H1 (cell line): ENCODE measurements at regions not wholly inside any gene's neighbourhood (a gene's known extent, or its start where the extent isn't known, plus 50 kb on each side); places are given as distances from the start of the nearest gene placed in this dataset.
A peak's percentile ranks its signal among the peaks of the same experiment; 100 is the strongest.

Source experiments
- CTCF ChIA-PET: fragments of 300-600 bp; sonication (Branson Sonifier 250); formaldehyde crosslinking; loops from one replicate; lab custom pipeline; 2021; ENCODE audit not compliant: partially characterized antibody; lab: Charles Lee
- POLR2A ChIA-PET: fragments of 300-600 bp; sonication (Branson Sonifier 250); formaldehyde crosslinking; loops from one replicate; lab custom pipeline; 2021; ENCODE audit warnings: inconsistent platforms; ENCODE audit not compliant: partially characterized antibody; lab: Charles Lee
- DNase-seq, 2 experiments: peaks; one replicate each; pipeline versions ENCODE4 v3.0.0 to v3.0.0-alpha.2; 2010 to 2022; ENCODE audit warnings: low spot score in 2 of 2, low read depth in 1 of 2, mixed read lengths in 1 of 2
- FAIRE-seq: peaks from 2 replicates; lab custom pipeline; 2011; peaks lifted over from hg19 to GRCh38; lab: Jason Lieb, UNC
- H2AFZ ChIP-seq: 2 replicates; pipeline ENCODE4 v1.8.1; 2012; ENCODE audit warnings: low read length, inconsistent platforms
- H2AK5ac ChIP-seq: 2 replicates; pipeline ENCODE4 v1.6.1; 2013; ENCODE audit warnings: low read depth, low read length
- H2BK120ac ChIP-seq: replicated peaks from 2 replicates; pipeline ENCODE3; 2013; ENCODE audit warnings: low read depth, low read length, inconsistent platforms
- H2BK12ac ChIP-seq: 2 replicates; pipeline ENCODE4 v1.6.1; 2013; ENCODE audit warnings: low read depth, low read length
- H2BK15ac ChIP-seq: 2 replicates; pipeline ENCODE4 v1.6.1; 2013; ENCODE audit warnings: low read length
- H2BK20ac ChIP-seq: 2 replicates; pipeline ENCODE4 v1.6.1; 2013; ENCODE audit warnings: low read length
- H2BK5ac ChIP-seq: 2 replicates; pipeline ENCODE4 v1.6.1; 2013; ENCODE audit warnings: low read depth, low read length
- H3K14ac ChIP-seq: 2 replicates; pipeline ENCODE4 v1.6.1; 2013; ENCODE audit warnings: inconsistent platforms; ENCODE audit not compliant: insufficient read length
- H3K18ac ChIP-seq: 2 replicates; pipeline ENCODE4 v1.6.1; 2013; ENCODE audit warnings: low read length; ENCODE audit errors: extremely low read depth
- H3K23ac ChIP-seq: 2 replicates; pipeline ENCODE4 v1.6.1; 2013; ENCODE audit warnings: inconsistent platforms; ENCODE audit not compliant: insufficient read length
- H3K23me2 ChIP-seq: 2 replicates; pipeline ENCODE4 v1.6.1; 2013; ENCODE audit warnings: low read depth, low read length
- H3K27ac ChIP-seq: 2 replicates; pipeline ENCODE4 v1.6.1; 2011; ENCODE audit warnings: low read depth, low read length, inconsistent platforms
- H3K27me3 ChIP-seq, 4 experiments: replicated peaks in 1 of 4; 1 replicate in 1 of 4; 2 replicates in 3 of 4; pipeline versions ENCODE4 v1.6.1 to v1.8.1; 2011 to 2013; ENCODE audit warnings: low read length in 3 of 4, mild to moderate bottlenecking in 3 of 4, inconsistent platforms in 2 of 4, mixed read lengths in 2 of 4, moderate library complexity in 1 of 4; ENCODE audit not compliant: control insufficient read depth in 3 of 4, insufficient read depth in 3 of 4; ENCODE audit errors: extremely low read depth in 1 of 4
- H3K36me3 ChIP-seq, 4 experiments: 2 replicates each; pipeline versions ENCODE4 v1.6.1 to v1.8.1; 2011 to 2013; ENCODE audit warnings: mild to moderate bottlenecking in 4 of 4, low read length in 3 of 4, moderate library complexity in 2 of 4, control low read depth in 1 of 4, inconsistent platforms in 1 of 4; ENCODE audit not compliant: insufficient read depth in 4 of 4, control insufficient read depth in 2 of 4
- H3K4ac ChIP-seq: replicated peaks from 2 replicates; pipeline ENCODE3; 2013; ENCODE audit warnings: low read length, low read depth, mixed read lengths, inconsistent platforms; ENCODE audit not compliant: insufficient read length
- H3K4me1 ChIP-seq, 4 experiments: replicated peaks in 1 of 4; 1 replicate in 1 of 4; 2 replicates in 3 of 4; pipeline versions ENCODE4 v1.6.1 to v1.8.1; 2011 to 2013; ENCODE audit warnings: low read length in 3 of 4, inconsistent platforms in 2 of 4, mixed read lengths in 1 of 4; ENCODE audit not compliant: insufficient read depth in 4 of 4, control insufficient read depth in 3 of 4
- H3K4me2 ChIP-seq, 2 experiments: 2 replicates each; pipeline versions ENCODE4 v1.6.1 to v1.8.1; 2011 to 2013; ENCODE audit warnings: low read depth in 2 of 2, low read length in 2 of 2, control low read depth in 1 of 2, inconsistent platforms in 1 of 2, mild to moderate bottlenecking in 1 of 2; ENCODE audit not compliant: insufficient read depth in 1 of 2
- H3K4me3 ChIP-seq, 4 experiments: fragments of 200-600, 300-600 bp in 1 of 4; sonication (generic), shearing (Covaris generic), sonication (Bioruptor Twin) in 1 of 4; 2 replicates each; pipeline versions ENCODE4 v1.5.1 to v1.8.1; 2011 to 2016; ENCODE audit warnings: low read length in 4 of 4, low read depth in 3 of 4, control low read depth in 2 of 4, inconsistent platforms in 2 of 4, mild to moderate bottlenecking in 2 of 4, mixed read lengths in 1 of 4, moderate library complexity in 1 of 4; ENCODE audit not compliant: insufficient read depth in 2 of 4; ENCODE audit errors: extremely low read depth in 1 of 4
- H3K56ac ChIP-seq: replicated peaks from 2 replicates; pipeline ENCODE3; 2013; ENCODE audit warnings: low read depth, mild to moderate bottlenecking, mixed read lengths, low read length, inconsistent platforms; ENCODE audit not compliant: insufficient read length
- H3K79me1 ChIP-seq: 2 replicates; pipeline ENCODE4 v1.6.1; 2013; ENCODE audit warnings: low read depth, low read length, control low read depth
- H3K79me2 ChIP-seq, 2 experiments: 2 replicates each; pipeline versions ENCODE4 v1.6.1 to v1.8.1; 2012 to 2013; ENCODE audit warnings: low read length in 2 of 2, mild to moderate bottlenecking in 2 of 2, inconsistent platforms in 1 of 2; ENCODE audit not compliant: insufficient read depth in 2 of 2, control insufficient read depth in 1 of 2
- H3K9ac ChIP-seq, 4 experiments: replicated peaks in 1 of 4; 1 replicate in 1 of 4; 2 replicates in 3 of 4; pipeline versions ENCODE4 v1.6.1 to v1.8.1; 2011 to 2013; ENCODE audit warnings: low read depth in 3 of 4, low read length in 3 of 4, control low read depth in 2 of 4, mild to moderate bottlenecking in 2 of 4, moderate library complexity in 2 of 4, inconsistent platforms in 1 of 4; ENCODE audit errors: extremely low read depth in 1 of 4
- H3K9me3 ChIP-seq, 2 experiments: 2 replicates each; pipeline versions ENCODE4 v1.6.1 to v1.8.1; 2012 to 2013; ENCODE audit warnings: mild to moderate bottlenecking in 2 of 2, moderate library complexity in 2 of 2, control low read depth in 1 of 2, inconsistent platforms in 1 of 2, low read depth in 1 of 2, low read length in 1 of 2, mixed read lengths in 1 of 2; ENCODE audit not compliant: insufficient read depth in 2 of 2
- H4K20me1 ChIP-seq, 2 experiments: replicated peaks in 1 of 2; 2 replicates each; pipeline versions ENCODE3 to v1.8.1; 2011 to 2013; ENCODE audit warnings: inconsistent platforms in 2 of 2, low read length in 2 of 2, mild to moderate bottlenecking in 1 of 2; ENCODE audit not compliant: insufficient read depth in 2 of 2, control insufficient read depth in 1 of 2
- H4K5ac ChIP-seq: 2 replicates; pipeline ENCODE4 v1.6.1; 2013; ENCODE audit warnings: low read length, low read depth, mixed read lengths, inconsistent platforms; ENCODE audit not compliant: insufficient read length
- H4K8ac ChIP-seq: 2 replicates; pipeline ENCODE4 v1.8.0; 2013; ENCODE audit warnings: mild to moderate bottlenecking, moderate library complexity, low read length, inconsistent platforms; ENCODE audit not compliant: insufficient read depth; ENCODE audit errors: extremely low read depth
- H4K91ac ChIP-seq: replicated peaks from 2 replicates; pipeline ENCODE3; 2013; ENCODE audit warnings: low read length, mixed read lengths, inconsistent platforms; ENCODE audit not compliant: insufficient read length
- E2F6 ChIP-seq: IDR thresholded peaks from 2 replicates; pipeline ENCODE4 v1.6.1; 2012; ENCODE audit warnings: inconsistent platforms
- GABPA ChIP-seq: IDR thresholded peaks from 2 replicates; pipeline ENCODE4 v1.6.1; 2011; ENCODE audit warnings: mild to moderate bottlenecking, low read length, moderate library complexity, borderline replicate concordance; ENCODE audit not compliant: insufficient read depth
- JUN ChIP-seq: IDR thresholded peaks from 2 replicates; pipeline ENCODE4 v1.6.1; 2011; ENCODE audit warnings: low read depth, mild to moderate bottlenecking, improper control_type of control experiment, low read length
- PHF8 ChIP-seq: fragments of 200-600 bp; sonication (generic); conservative IDR thresholded peaks from 2 replicates; pipeline ENCODE4 v1.7.1; 2012; ENCODE audit warnings: low read depth, mild to moderate bottlenecking, inconsistent platforms, low read length, moderate library complexity
- RAD21 ChIP-seq, 2 experiments: IDR thresholded peaks in 1 of 2; conservative IDR thresholded peaks in 1 of 2; 2 replicates each; pipeline ENCODE4 v1.6.1; 2011; ENCODE audit warnings: low read depth in 2 of 2, low read length in 2 of 2, improper control_type of control experiment in 1 of 2, inconsistent platforms in 1 of 2, mild to moderate bottlenecking in 1 of 2, moderate library complexity in 1 of 2
- SIN3A ChIP-seq, 2 experiments: IDR thresholded peaks in 1 of 2; conservative IDR thresholded peaks in 1 of 2; 2 replicates each; pipeline ENCODE4 v1.6.1; 2011 to 2012; ENCODE audit warnings: low read length in 2 of 2, improper control_type of control experiment in 1 of 2, low read depth in 1 of 2, mild to moderate bottlenecking in 1 of 2
- WGBS, 2 experiments: shearing (Covaris generic) in 1 of 2; methylation state at CpG; one replicate each; pipeline versions ENCODE4 v1.1.6 to v1.1.7; 2013 to 2015; ENCODE audit warnings: low lambda C conversion rate in 2 of 2, mixed read lengths in 2 of 2, inconsistent platforms in 1 of 2, low coverage in 1 of 2, missing lambda C conversion rate in 1 of 2; ENCODE audit not compliant: insufficient replicate concordance in 2 of 2, insufficient coverage in 1 of 2, insufficient read length in 1 of 2; ENCODE audit errors: extremely low coverage in 1 of 2, missing lambda C conversion rate in 1 of 2; 5-methylcytosine and 5-hydroxymethylcytosine counted together

GRCh38 chr10:128709686-128710085, 583.5 kb upstream of the MKI67 start:
- no peak overlapping the region for H4K91ac ChIP-seq
- no peak overlapping the region for H3K4ac ChIP-seq
- FAIRE-seq (no peak), DNase-seq (no peak)
- H4K5ac ChIP-seq: no peak overlapping the region
- H3K27me3 ChIP-seq: no peaks in the 10 kb centered on the region
- H2AK5ac ChIP-seq: no peak overlapping the region
- H3K4me1 ChIP-seq: no peaks in the 10 kb centered on the region; a peak in 2 of 7 replicates
- no peak overlapping the region for H2BK15ac ChIP-seq
- H2BK20ac ChIP-seq: no peak overlapping the region
- H3K79me2 ChIP-seq: no peaks in the 10 kb centered on the region
- no peak overlapping the region for H2BK5ac ChIP-seq
- ChIA-PET POLR2A (no interaction called here), CTCF (interaction anchor here (1.0 kb wide), 1 partner anchor 15 kb away, joined by 5 read pairs; no protein-coding TSS in a partner anchor)
- H3K79me1 ChIP-seq: no peaks in the 10 kb centered on the region
- no peaks in the 10 kb centered on the region for H4K20me1 ChIP-seq
- no peak overlapping the region for H2BK120ac ChIP-seq
- no peak overlapping the region for H3K23ac ChIP-seq
- no peak overlapping the region for H4K8ac ChIP-seq
- H3K4me3 ChIP-seq: no peak overlapping the region
- no peaks in the 10 kb centered on the region for H3K23me2 ChIP-seq
- H3K27ac ChIP-seq: no peak overlapping the region
- H3K18ac ChIP-seq: no peak overlapping the region
- H3K9ac ChIP-seq: no peak overlapping the region
- H3K9me3 ChIP-seq: no peaks in the 10 kb centered on the region
- no peak overlapping the region for H3K56ac ChIP-seq
- H3K36me3 ChIP-seq: no peaks in the 10 kb centered on the region
- H2AFZ ChIP-seq: no peak overlapping the region
- H3K4me2 ChIP-seq: peak overlapping the region in 1 of 2 experiments; percentile 8; a peak in 1 of 4 replicates
- no peak overlapping the region for H2BK12ac ChIP-seq
- no peak overlapping the region for H3K14ac ChIP-seq
- whole genome bisulfite sequencing, 2 experiments: 76% methylated on average over 12 of the region's 12 CpGs; no CpG with 5 or more reads in 1 of the 2 experiments
- TF ChIP-seq E2F6: no peak
- no peak for TF ChIP-seq RAD21 (IDR thresholded peaks at IDR 0.05 in 1 of 2, conservative IDR thresholded peaks at IDR 0.05 in 1 of 2; ENCODE audit: low read depth in 2 of 2, low read length in 2 of 2)
- TF ChIP-seq SIN3A (conservative IDR thresholded peaks at IDR 0.05 in 1 of 2, IDR thresholded peaks at IDR 0.05 in 1 of 2; ENCODE audit: low read depth in 1 of 2, low read length in 2 of 2): no peak
- TF ChIP-seq JUN: no peak
- no peak for TF ChIP-seq GABPA
- TF ChIP-seq PHF8: no peak
